ENCODE measurements at regions not wholly inside any gene's neighbourhood (a gene's known extent, or its start where the extent isn't known, plus 50 kb on each side); places are given as distances from the start of the nearest gene placed in this dataset.

- DNase-seq (ENCODE audit: low read depth): no peak
- H3K4me3 ChIP-seq (ENCODE audit: low read depth, low read length): no peak overlapping the region
- TF ChIP-seq, protein P1, sequence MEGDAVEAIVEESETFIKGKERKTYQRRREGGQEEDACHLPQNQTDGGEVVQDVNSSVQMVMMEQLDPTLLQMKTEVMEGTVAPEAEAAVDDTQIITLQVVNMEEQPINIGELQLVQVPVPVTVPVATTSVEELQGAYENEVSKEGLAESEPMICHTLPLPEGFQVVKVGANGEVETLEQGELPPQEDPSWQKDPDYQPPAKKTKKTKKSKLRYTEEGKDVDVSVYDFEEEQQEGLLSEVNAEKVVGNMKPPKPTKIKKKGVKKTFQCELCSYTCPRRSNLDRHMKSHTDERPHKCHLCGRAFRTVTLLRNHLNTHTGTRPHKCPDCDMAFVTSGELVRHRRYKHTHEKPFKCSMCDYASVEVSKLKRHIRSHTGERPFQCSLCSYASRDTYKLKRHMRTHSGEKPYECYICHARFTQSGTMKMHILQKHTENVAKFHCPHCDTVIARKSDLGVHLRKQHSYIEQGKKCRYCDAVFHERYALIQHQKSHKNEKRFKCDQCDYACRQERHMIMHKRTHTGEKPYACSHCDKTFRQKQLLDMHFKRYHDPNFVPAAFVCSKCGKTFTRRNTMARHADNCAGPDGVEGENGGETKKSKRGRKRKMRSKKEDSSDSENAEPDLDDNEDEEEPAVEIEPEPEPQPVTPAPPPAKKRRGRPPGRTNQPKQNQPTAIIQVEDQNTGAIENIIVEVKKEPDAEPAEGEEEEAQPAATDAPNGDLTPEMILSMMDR (conservative IDR thresholded peaks at IDR 0.05; ENCODE audit: low read depth, low read length): no peak
Measured at GRCh38 chr2:104163611-104164130, 690.2 kb upstream of the POU3F3 start.

DNA sequence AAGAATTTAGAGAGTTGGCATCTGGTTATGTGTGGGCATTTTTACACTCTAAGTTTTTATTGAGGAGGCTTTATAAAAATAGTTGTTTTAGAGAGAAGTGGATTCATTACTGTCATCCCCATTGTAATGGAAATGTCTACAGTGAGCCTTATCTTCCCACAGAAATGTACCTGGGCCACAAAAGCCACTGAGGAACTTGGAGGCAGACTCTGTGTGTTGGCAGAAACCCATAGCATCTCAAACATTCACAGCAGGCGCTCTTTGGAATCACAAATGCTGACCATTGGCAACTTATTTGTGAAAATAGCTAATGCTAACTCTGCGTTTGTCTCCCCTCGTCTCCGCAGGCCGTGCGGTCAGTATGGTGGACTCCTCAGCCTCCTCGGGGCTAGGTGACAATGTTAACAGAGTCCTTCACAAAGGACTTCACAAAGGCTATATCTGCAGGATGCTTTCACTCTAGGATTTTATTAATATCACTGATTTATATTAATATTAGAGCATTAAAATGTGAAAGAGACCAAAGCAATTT, 689.1 kb upstream of the POU3F3 start:
- no peak for DNase-seq (ENCODE audit: low read depth)
- TF ChIP-seq, protein P1 (conservative IDR thresholded peaks at IDR 0.05; ENCODE audit: low read depth, low read length): no peak
- H3K4me3 ChIP-seq (ENCODE audit: low read depth, low read length): no peak overlapping the region

- TF ChIP-seq, protein P1 (conservative IDR thresholded peaks at IDR 0.05; ENCODE audit: low read depth, low read length): no peak
- DNase-seq (ENCODE audit: low read depth): no peak
Measured at GRCh38 chr2:104177179-104177578, 676.7 kb upstream of the POU3F3 start.

GRCh38 chr2:104179644-104180043, 674.3 kb upstream of the POU3F3 start:
- TF ChIP-seq, protein P1 (conservative IDR thresholded peaks at IDR 0.05; ENCODE audit: low read depth, low read length): no peak
- DNase-seq (ENCODE audit: low read depth): no peak
- no peak overlapping the region for H3K4me3 ChIP-seq (ENCODE audit: low read depth, low read length)

More at GRCh38 chr2:104177179-104177578, 676.7 kb upstream of the POU3F3 start:
- no peak overlapping the region for H3K4me3 ChIP-seq (ENCODE audit: low read depth, low read length)

- TF ChIP-seq, protein P1 (conservative IDR thresholded peaks at IDR 0.05; ENCODE audit: low read depth, low read length): no peak
- no peak overlapping the region for H3K4me3 ChIP-seq (ENCODE audit: low read depth, low read length)
Measured at GRCh38 chr2:104200533-104201168, 653.3 kb upstream of the POU3F3 start.

DNA sequence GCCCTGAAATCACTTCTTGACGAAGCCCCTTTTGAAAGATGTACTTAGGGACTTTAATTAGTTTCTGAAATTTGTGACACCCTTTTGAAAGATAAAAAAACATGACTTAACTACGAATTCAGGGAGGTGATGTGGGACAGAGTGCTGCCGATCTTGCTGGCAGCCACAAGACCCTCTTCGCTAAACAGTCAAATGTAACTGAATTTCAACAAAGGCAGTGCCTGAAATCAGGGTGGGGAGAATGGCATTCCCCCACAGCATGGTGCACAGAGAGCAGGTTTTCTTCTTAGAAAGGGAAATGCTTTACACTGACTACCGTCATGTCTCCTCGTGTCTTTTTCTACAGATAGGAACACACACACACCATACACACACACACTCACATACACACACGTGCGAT, 640.2 kb upstream of the POU3F3 start:
- H3K4me3 ChIP-seq (ENCODE audit: low read depth, low read length): no peak overlapping the region
- no peak for DNase-seq (ENCODE audit: low read depth)
- TF ChIP-seq, protein P1 (conservative IDR thresholded peaks at IDR 0.05; ENCODE audit: low read depth, low read length): no peak

More at GRCh38 chr2:104200533-104201168, 653.3 kb upstream of the POU3F3 start:
- no peak for DNase-seq (ENCODE audit: low read depth)

Measured in choroid plexus epithelial cell (primary cell).